NCI-H187 (cell line): ENCODE measurements at regions not wholly inside any gene's neighbourhood (a gene's known extent, or its start where the extent isn't known, plus 50 kb on each side); places are given as distances from the start of the nearest gene placed in this dataset.
"Not testable (repeated sequence)": the region's sequence is repeated elsewhere in the genome, so short reads cannot be mapped to it uniquely, and the experiment has no call there.

Source experiments
- DNase-seq, 2 experiments: peaks; one replicate each; lab custom pipeline; 2025; lab: John Stamatoyannopoulos, UW

DNA sequence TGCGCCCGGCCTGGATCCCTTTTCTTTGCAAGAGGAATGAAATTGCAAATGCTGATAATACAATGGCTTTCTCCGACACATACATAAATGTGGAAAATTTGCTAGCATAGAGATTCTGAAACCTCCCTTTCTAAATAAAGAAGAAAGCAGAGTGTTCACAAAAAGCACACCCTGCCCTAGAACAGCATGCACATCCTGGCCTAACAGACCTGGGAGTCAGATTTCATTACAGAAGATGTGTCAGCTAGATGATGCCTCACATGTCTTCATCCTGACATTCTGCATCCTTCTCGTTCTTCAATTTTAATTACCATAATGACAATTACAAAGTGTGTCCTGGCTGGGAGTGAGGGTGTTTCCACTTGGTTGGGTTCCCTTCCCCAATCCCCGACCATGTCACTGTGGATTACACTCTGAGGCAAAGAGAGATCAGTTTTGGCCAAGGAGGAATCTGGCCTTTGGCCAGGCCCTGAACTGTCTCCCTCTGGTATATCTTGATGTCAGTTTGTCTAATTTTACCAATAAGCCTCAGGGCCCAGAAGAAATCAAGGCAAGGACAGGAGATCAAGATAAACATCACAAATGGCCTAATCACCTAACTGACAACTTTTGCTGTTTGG lies 104.9 kb upstream of the SPATA12 start:
- no peak for DNase-seq

DNA sequence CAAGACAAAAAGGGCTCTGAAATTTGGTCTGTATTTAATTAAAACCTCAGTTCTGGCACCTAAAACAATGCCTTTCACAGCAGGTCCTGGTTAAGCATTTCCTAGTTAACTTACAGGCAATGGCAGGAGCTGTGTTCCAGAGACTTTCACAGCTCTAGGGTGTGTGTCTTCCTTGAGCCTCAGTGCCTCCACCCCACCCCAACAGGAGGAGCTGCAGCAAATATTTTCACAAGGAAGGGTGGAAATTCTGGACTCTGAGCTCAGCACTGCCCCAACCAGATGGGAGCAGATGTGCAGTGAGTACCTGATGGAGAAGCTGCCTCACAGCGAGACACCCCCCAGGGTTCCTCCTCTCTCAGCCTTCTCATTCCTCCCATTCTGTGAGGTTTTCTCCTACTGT lies 106.3 kb upstream of the SPATA12 start:
- DNase-seq, result no peak

DNA sequence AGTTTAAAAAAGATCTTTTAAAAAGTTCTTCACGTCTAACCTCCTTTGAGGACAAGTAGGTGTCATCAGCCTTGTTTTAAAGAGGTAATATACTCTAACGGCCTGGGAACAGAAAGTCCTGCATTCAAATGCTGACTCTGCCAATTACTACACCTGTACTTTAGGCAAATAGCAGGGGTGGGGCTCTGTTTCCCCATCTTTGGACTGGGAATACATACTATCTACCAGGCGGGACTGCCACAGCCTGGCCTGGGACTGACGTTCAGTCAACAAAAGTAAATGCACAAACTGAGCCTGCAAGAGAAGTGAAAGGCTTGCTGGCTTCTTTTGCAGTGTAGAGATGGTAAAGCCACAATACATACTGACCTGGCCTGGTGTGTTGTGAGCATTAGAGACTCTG lies 107.6 kb upstream of the SPATA12 start:
- DNase-seq, result no peak

DNA sequence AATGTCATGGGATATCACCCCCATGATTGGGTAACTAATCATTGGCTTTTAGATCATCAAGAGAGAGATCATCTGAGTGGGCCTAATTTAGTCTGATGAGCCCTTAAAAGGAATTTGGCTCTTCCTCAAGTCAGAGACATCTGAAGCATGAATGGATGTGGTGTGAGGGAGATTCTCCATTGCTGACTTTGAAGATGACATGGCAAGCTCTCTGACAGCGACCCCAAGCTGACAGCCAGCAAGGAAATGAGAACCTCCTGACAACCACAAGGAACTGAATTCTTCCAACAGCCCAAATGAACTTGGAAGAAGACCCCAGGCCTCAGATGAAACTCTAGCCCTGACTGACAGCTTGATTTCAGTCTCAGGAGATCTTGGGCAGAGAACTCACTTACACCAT lies 108.4 kb upstream of the SPATA12 start:
- DNase-seq, result no peak

DNA sequence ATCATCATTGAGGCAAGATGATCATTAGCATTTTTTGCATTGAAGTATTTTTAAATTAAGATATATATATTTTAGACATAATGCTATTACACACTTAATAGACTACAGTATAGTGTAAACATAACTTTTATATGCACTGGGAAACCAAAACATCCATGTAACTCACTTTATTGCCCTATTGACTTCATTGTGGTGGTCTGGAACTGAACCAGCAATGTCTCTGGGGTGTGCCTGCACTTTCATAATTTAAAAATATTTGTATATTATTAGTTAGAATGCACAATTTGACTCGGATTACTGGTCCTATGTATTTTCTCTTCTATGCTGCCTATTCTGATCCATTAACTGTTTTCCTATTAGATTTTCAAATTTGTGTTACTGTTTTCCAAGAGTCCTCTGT lies 109.1 kb upstream of the SPATA12 start:
- DNase-seq, result no peak

DNA sequence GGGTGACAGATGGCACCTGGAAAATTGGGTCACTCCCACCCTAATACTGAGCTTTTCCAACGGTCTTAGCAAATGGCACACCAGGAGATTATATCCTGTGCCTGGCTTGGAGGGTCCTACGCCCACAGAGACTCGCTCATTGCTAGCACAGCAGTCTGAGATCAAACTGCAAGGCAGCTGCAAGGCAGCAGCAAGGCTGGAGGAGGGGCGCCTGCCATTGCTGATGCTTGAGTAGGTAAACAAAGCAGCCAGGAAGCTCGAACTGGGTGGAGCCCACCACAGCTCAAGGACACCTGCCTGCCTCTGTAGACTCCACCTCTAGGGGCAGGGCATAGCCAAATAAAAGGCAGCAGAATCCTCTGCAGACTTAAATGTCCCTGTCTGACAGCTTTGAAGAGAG lies 115.1 kb upstream of the SPATA12 start:
- DNase-seq, result not testable (repeated sequence)

DNA sequence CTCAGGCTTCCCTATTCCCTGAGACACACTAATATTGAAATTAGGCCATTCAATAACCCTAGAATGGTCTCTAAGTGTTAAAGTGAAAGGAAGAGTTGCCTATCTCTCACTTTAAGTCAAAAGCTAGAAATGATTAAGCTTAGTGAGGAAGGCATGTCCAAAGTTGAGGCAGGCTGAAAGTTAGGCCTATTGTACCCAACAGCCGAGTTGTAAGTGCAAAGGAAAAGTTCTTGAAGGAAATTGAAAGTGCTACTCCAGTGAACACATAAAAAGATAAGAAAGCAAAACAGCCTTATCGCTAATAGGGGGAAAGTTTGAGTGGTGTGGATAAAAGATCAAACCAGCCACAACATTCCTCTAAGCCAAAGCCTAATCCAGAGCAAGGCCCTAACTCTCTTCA lies 117.9 kb upstream of the SPATA12 start:
- DNase-seq, result no peak

DNA sequence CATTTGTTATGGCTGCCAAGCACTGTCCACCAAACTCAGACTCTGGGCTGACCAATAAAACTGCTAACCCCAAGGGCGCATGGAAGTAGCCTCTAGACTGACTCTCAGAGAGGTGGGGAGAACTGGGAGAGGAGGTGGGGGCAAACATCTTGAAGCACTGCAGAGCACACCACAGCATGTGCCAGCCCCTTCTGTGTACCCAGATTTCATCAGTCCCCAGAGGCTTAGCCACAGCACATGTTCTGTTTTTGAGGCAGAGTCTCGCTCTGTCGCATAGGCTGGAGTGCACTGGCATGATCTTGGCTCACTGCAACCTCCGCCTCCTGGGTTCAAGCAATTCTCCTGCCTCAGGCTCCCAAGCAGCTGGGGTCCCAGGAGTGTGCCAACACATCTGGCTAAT lies 119.5 kb upstream of the SPATA12 start:
- no peak for DNase-seq

DNA sequence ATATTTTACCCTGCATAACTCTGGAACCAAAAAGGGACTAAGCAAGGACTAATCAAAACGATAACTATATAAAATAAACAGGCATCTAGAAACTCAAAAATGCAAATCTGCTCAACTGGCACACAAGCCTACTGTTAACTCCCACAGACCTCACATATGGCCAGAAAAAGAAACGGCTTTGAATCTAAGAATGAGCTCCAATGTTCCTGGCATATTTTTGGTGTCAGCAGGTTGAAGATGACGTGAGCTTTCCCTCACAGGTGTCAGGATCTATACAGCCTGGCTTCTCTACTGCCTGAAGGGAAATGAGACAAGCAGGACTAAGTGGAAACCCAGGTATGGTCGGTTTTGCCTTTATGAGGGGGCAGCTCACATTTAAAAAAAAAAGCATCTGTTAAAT lies 120.1 kb upstream of the SPATA12 start:
- no peak for DNase-seq

DNA sequence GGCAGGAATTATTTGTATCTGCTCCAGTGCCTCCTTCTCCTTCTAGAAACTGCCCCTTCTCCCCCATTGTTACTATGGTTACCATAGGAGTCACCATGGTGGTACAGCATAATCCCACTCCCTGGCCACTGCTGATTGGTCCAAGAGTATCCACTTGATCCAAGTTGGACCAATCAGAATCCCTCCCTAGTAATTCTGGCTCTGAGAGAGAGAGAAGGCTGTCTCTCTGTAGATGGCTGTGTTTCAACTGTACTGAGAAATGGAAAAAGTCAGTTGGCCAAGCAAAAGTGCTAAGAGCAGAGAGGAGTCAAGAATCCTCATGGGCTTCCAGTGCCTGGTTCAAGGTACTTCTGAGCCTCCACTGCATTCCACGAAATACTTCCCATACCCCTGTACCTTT lies 120.6 kb upstream of the SPATA12 start:
- no peak for DNase-seq

DNA sequence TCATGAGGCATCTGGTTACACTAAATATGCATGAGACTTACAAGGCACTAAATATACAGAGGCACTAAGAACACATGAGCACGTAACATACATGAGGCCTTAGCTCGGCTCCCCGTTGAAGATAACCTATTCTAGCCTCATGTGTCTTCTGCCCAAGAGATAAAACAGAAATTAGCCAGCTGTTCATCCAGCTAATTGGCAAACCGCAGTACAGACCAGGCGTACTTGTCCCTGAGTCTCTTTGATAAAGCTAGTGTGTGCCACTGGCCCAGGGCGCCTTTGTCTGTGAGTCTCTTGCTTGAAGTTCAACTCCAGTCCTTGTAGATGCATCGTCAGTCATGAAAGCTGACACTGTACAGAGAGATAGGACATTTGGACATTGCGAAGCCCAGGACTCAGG lies 121.9 kb upstream of the SPATA12 start:
- DNase-seq, result no peak

DNA sequence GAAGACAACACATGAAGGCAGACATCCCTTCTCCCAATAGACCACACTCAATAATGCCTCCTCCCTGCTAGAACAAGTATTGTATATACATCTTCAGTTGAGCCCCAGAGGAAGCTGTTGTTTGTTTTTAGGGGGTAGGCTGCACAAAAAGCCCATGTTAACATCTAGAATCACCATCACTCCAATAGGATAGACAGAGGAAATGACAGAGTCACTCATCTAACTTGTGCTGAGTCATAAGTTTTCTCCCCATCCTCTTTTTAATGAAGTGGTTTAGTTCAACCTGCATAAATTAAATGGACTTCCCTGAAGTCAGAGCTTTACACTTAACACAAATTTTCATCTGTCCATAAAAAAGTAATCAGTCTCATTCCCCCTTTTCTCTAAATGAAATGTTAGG lies 122.9 kb upstream of the SPATA12 start:
- DNase-seq, result no peak

DNA sequence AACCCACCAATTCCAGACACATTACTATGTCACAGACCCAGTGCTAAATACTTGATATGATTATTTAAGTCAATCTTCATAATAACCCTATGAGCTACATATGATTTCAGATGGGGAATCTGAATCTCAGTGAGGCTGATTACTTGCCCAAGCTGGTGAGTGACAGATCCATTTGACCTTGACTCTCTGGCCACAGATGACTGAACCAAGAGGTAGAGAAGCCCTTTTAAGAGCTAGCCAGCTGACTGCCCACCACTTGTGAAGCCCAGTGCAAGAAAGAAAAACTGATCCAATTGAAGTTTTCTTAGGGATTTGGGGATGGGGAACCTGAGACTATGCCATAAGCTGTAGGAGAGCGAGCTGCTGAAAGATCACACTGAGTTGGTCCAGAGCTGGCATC lies 124.7 kb upstream of the SPATA12 start:
- DNase-seq, result no peak

DNA sequence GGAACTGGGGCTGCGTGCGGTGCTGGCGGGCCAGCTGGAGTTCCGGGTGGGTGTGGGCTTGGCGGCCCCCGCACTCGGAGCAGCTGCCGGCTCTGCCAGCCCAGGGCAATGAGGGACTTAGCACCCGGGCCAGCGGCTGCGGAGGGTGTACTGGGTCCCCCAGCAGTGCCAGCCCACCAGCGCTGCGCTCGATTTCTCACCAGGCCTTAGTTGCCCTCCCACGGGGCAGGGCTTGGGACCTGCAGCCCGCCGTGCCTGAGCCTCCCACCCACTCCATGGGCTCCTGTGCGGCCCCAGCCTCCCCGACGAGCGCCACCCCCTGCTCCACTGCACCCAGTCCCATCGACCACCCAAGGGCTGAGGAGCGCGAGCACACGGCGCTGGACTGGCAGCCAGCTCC lies 126.0 kb upstream of the SPATA12 start:
- DNase-seq, result not testable (repeated sequence)

DNA sequence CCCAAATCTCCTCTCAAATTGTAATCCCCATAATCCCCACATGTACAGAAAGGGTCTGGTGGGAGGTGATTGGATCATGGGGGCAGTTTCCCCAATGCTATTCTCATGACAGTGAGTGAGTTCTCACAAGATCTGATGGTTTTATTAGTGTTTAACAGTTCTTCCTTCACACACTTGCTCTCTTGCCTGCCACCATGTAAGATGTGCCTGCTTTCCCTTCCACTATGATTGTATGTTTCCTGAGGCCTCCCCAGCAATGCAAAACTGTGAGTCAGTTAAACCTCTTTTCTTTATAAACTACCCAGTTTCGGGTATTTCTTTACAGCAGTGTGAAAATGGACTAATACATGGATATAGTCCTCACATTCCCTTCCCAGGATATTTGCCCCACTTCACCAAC lies 126.7 kb upstream of the SPATA12 start:
- no peak for DNase-seq

DNA sequence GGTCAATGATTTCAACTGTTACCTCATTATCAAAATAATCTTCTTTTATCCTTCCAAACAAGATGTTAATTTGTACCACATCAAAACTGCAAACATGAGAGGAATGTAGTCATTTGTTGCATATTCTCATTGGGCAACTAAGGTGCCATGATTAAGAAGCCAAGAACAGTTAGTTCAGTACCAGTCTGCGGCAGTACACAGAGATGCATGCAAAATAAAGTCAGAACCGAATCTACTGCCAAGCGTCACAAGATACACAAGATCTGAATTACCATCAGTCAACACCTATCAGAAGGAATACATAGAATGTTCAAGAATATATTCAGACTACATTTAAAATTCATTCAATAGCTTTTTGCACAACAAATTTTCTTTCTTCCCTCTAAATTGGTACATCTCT lies 127.6 kb upstream of the SPATA12 start:
- DNase-seq, result no peak

DNA sequence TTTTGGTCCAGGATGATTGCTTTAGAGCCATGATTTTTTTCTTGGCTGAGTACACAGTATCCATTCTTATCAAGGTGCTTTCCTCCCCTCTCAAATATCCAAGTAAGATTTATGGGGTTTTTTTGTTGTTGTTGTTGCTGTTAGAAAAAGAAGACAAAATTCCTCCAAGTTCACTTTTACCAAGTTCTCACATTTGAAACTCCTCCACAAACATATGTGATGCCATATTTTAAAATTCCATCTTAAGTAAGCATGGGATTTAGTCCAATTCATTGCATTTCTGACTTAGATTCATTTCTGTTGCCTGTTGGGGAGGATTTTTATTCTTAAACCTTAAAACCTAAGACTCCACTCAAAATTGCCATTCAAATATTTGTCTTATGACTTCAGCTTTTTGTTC lies 128.6 kb upstream of the SPATA12 start:
- no peak for DNase-seq

DNA sequence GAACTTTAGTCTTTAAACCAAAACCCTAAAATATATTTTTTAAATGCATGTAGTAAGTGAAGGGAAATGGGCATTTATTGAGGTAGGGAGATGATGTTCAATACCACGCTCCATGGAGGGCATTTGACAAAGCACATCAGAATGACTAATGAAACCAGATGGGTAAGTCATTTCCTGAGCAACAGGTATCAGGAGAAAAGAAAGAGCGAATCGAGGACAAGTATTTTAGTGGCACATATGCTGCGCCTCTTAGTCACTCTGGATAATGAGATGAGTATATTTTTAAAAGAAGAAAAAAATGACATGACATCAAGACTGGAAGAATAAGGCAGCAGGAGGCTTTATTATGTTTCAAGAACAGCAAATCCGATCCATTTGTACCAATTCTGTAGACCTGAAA lies 129.0 kb upstream of the ARHGEF3 start:
- no peak for DNase-seq

DNA sequence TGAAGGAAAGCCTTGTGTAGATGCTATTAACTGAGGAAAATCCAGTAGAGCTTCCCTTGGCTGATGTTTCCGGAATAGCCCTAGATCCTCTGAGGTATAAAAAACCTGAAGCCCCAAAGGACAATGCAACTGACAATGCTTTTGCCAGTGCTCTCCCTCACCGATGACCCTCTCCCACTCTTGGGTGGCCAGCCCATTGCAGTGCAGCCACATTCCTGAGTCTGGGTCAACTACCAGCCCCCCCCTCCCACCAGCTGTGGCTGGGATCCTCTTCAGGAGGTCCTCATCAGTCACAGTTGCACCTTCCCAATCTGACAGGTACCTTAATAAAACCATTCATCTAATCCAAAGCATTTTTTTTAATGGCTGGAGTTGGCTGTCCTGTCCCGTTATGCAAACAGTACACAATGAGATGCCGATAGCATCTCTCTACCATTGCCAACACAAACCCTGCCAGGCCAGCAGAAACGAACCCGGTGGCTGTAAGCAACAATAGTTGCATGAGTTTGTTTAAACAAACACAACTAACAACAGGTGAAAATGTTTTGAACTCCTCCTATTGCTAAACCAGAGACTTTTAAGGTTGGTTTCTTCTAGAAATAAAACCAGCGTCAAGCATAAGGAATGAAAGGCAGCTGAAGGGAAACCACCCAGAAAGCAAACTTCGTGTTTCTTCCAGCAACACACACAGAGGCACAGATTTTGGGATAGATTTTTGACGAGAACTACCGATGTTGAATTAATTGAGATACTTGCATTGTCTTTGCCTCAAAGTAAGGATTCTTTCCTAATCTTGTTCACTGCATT lies 128.3 kb upstream of the ARHGEF3 start:
- no peak for DNase-seq

DNA sequence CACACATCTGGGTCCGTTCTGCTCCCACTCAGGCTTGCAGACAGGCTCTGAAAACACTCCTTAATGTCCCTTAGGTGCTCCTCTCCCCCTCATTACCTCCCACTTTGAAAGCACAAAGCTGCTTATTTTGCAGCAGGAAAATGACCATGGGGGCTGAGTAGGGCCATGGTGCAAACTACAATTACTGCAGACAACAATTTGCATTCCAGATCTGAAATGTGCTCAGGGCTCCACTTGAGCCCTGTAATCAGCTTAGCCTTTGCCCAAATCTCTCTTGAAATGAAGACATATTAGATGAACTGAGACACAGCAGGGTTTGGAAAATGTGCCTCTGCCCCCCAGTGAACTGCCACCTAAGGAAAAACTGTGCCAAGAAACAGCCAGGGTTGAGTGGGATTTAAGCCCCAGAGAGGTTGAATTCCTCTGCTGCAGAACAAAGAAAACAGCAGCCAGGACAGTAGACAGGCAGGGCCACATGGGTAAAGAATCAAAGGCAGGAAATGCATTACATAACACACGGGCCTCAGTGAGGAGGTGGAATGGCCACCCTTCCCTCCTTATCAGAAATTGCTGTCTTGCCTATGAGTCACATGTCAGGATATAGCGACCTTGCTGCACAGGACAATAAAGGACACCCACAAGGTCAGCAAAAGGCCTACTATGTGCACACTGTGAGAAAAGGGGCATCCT lies 126.8 kb upstream of the ARHGEF3 start:
- DNase-seq, result no peak

DNA sequence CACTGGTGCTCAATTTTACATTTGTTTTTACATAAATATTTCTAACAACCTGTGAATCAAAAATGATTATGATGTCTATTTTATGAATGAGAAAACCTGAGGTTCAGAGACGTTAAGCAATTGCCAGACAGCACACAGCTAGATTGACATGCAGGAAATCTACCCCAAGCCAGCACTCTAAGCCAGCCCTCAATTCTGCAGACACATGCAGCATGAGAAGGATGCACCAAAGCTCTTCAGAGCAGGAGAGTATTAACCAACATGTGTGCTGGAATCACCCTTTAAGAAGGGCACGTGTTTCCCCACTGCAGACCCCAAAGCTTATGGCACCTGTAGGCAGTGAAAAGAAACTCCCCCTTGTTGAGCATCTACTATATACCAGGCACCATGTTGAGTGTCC lies 126.1 kb upstream of the ARHGEF3 start:
- no peak for DNase-seq

DNA sequence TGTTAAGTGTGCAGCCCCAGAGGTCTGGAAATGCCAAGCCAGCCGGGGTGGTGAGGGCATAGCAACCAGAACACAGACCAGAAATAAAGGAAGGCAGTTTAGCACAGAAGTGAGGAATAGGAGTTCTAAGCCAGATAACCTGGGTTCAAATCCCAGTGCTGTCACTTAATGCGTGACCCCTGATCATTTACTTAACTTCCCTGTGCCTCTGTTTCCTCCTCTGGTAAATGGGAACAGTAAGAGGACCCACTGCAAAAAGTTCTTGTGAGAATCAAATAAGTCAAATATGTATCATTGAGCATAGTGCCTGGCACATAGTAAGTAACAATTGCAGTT lies 125.2 kb upstream of the ARHGEF3 start:
- no peak for DNase-seq

DNA sequence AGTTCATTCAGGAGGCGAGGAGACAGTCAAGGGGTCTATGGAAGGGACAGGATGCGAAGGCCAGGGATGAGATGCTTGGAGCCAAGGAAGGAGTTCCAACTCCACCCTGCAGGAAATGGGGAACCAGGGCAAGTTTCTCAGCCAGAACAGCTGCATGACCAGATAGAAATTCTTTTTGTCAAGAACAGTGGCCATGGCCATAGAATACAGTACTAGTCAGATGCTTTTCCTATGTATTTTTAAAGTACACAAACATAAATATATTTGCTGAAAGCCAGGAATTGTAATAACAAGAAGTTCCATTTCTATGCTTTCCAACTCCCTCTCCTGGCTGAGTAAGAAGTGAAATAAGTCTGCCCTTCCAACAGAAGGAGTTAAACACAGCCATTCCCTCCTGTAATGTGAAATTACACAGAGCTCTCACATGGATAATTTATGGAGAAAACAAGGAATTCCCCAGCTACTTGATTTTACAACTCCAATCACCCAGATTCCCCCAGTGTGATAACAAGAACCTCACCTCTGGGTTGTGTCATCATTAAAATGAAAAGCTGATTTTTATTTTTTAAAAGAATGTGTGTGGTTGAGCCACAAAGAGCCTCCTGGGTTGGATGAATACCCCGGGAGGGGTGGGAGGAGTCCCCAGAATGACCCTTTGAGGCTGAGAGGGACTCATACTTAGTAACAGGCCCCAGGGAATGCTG lies 124.6 kb upstream of the ARHGEF3 start:
- no peak for DNase-seq
